OCI-LY3 (cell line): ENCODE measurements at regions not wholly inside any gene's neighbourhood (a gene's known extent, or its start where the extent isn't known, plus 50 kb on each side); places are given as distances from the start of the nearest gene placed in this dataset.

ENCODE experiments used
- CTCF ChIP-seq: fragments of 200-600, 300-600 bp; sonication (generic); IDR thresholded peaks from 2 replicates; pipeline ENCODE4 v1.5.1; 2014; ENCODE audit warnings: antibody characterized with exemption, low read length, low read depth
- EZH2phosphoT487 ChIP-seq: fragments of 200-600 bp; shearing (Covaris generic); IDR thresholded peaks from 2 replicates; pipeline ENCODE4 v1.6.1; 2018; ENCODE audit warnings: antibody characterized with exemption, mixed run types, low read depth

GRCh38 chr10:85477979-85478378 lies 888.6 kb downstream of the GRID1 start:
- TF ChIP-seq CTCF = no peak
- no peak for TF ChIP-seq EZH2phosphoT487
